Neural cell (in vitro differentiated cells): ENCODE measurements at regions not wholly inside any gene's neighbourhood (a gene's known extent, or its start where the extent isn't known, plus 50 kb on each side); places are given as distances from the start of the nearest gene placed in this dataset.

Source experiments
- EZH2 ChIP-seq: fragments of 200-600, 300-800 bp; shearing (Covaris generic), sonication (generic); IDR thresholded peaks from 2 replicates; pipeline ENCODE4 v1.6.1; 2014; ENCODE audit warnings: antibody characterized with exemption, low read length, borderline replicate concordance, mild to moderate bottlenecking; ENCODE audit not compliant: insufficient read depth, poor library complexity, severe bottlenecking
- RAD21 ChIP-seq: fragments of 450-650 bp; conservative IDR thresholded peaks from 2 replicates; pipeline ENCODE4 v1.6.1; 2014; ENCODE audit warnings: antibody characterized with exemption, mild to moderate bottlenecking, moderate library complexity
- TF ChIP-seq, protein P1 (sequence below): fragments of 450-650 bp; IDR thresholded peaks from 2 replicates; pipeline ENCODE4 v1.5.1; 2014; ENCODE audit warnings: antibody characterized with exemption, mild to moderate bottlenecking, moderate library complexity; ENCODE audit not compliant: poor library complexity, severe bottlenecking

DNA sequence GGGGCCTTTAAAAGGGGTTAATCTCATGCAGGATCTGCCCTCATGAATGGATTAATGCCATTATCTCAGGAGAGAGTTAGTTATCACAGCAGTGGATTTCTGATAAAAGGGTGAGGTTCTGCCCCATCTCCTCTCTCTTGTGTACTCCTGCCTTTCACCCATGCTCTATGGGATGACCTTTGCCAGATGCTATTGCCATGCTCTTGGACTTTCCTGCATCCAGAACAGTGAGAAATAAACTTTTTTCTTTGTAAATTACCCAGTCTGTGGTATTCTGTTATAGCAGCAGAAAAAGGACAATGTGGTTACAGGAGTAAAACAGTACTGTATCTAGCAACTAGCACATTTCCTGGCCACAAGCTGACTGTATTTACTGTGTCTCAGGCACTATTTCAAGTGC is 58.0 kb upstream of the CCN2 start:
- TF ChIP-seq, protein P1, sequence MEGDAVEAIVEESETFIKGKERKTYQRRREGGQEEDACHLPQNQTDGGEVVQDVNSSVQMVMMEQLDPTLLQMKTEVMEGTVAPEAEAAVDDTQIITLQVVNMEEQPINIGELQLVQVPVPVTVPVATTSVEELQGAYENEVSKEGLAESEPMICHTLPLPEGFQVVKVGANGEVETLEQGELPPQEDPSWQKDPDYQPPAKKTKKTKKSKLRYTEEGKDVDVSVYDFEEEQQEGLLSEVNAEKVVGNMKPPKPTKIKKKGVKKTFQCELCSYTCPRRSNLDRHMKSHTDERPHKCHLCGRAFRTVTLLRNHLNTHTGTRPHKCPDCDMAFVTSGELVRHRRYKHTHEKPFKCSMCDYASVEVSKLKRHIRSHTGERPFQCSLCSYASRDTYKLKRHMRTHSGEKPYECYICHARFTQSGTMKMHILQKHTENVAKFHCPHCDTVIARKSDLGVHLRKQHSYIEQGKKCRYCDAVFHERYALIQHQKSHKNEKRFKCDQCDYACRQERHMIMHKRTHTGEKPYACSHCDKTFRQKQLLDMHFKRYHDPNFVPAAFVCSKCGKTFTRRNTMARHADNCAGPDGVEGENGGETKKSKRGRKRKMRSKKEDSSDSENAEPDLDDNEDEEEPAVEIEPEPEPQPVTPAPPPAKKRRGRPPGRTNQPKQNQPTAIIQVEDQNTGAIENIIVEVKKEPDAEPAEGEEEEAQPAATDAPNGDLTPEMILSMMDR, result no peak
- TF ChIP-seq EZH2 (no peak), RAD21 (no peak)
